ENCODE measurements at regions not wholly inside any gene's neighbourhood (a gene's known extent, or its start where the extent isn't known, plus 50 kb on each side); places are given as distances from the start of the nearest gene placed in this dataset.

DNA sequence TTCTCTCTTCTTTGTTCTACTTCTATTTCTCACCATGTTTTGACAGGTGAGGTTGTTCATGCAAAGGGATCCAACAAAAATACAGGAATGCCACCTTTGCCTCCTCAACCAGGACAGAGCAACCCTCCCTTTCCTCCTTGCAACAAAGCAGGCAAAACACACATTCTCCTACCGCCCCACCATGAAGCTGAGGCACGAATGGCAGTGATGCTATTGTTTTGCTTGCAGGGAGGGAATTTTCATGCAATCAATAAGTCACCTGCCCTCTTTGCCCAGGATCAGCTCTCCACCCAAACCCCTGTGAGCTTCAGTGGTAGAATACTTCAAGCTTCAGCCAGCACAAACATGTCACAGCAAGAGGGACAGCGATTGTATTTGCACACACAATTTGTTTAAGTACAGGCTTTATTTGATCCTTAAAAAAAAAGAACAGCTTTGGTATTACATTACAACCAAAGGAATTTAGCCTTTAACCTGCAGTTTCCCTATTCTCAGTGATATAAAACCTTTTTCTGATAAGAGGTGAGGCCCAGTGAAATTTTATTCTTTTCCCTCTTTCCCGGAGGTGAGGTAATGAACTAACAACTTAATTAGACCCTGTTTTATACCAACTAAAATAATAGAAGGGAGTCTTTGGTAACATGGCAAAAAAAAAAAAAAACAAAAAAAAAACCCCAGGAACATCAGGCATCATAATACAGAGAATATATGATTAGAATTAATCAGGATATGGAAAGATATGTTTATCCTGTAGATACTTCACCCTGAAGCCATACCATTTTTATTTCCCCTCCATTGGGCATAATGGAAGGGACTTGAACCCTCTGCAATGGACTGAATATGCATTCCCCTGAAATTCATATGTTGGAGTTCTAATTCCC lies 87.0 kb upstream of the EEA1 start:
- DNase-seq = no peak

DNA sequence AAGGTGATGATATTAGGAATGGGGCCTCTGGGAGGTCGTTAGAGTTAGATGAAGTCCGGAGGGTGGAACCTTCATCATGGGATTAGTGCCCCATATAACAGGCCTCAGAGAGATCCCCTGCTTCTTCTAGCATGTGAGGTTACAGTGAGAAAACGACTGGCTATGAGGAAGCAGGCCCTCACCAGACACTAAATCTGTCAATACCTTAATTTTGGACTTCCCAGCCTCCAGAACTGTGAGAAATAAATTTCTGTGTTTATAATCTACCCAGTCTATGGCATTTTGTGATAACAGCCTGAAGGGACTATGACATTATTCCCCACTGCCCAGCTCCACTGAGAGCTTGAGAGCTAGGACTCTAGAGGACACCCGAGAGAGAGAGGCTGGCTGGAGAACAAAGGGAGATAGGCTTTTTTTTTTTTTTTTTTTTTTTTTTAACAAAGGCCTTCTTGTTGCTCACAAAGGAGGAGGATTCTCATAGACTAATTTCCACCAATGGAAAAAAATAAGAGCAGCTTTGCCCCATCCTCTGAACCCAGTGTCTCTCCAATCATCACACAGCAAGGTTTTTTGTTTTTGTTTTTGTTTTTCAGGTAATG lies 87.8 kb upstream of the EEA1 start:
- DNase-seq = no peak

DNA sequence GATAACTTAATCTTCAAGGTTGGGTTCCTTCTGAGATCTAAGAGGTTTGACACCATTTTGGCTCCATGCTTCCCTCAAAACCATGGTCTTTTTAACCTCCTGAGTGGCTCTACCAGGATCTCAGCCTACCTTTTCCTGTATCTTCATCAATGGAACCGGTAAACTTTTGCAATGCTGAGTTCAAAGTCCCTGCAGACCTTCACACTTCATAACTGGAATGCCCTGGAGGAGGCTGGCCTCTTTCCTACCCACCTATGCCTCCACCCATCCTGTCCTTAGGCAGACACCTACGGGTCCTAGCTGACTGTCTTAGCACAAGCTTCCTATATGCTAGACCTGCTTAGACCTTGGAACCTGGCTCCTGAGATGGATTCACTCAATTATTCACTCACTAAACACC lies 89.5 kb upstream of the EEA1 start:
- DNase-seq = no peak

DNA sequence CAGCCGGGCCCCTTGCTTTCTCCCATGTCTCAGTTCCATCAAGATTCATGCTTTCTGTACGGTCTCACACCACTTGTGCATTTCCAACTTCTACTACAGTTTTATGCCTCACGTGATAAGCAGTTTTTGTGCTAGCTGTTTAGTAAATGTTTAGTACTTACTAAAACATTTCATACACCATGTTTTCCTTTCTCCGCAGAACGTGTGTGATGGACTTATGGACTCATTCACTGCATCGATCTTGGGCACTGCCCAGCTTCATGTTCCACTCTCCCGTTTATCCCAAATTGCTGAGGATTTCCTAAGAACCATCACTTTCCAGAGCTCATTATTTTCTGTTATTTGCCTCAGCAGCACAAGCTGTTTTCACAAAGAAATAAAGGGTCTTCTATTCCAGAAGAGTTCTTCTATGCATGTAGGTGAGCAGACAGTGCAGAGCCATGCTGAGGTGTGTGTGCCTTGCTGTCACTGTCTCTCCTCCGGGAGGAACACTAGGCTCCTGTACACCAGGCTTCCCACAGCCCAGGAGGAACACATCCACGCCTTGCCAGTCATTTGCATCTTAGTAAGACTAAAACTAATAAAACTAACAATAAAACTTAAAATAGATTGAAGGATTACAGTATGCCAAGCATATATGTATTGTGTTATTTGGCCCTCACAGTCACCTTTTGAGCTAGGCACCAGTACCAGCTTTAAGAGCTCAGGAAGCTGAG lies 90.3 kb upstream of the EEA1 start:
- no peak for DNase-seq

DNA sequence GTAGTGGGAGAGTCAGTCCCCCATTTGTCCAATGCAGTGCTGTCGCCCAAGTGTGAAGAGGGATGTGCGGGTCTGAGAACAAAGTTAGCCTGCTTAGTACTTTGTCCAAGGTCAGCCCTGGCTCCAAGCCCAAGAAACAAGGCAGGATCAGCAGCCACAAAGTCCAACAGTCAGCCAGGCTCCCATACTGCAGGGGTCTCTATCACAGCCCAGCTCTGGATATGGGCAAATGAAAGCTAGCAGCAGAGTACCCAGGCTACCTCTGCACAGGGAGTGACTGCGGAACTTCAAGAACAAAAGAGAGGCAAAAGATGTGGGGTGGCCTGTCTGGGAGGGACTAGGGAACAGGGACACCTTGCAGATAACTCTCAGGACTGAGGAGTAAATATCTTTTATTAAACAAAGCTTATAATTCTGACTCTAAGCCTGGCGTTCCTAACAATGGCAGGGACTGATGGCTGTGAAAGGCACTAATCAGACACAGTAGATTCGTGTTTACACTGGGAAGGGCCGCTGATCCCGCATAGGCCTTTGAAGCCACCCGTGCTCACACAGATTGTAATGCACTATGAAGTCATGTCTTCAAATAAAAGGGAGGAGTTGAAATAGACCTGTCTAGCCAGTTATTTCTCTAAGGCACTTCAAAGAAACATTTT lies 91.0 kb upstream of the EEA1 start:
- DNase-seq = no peak

DNA sequence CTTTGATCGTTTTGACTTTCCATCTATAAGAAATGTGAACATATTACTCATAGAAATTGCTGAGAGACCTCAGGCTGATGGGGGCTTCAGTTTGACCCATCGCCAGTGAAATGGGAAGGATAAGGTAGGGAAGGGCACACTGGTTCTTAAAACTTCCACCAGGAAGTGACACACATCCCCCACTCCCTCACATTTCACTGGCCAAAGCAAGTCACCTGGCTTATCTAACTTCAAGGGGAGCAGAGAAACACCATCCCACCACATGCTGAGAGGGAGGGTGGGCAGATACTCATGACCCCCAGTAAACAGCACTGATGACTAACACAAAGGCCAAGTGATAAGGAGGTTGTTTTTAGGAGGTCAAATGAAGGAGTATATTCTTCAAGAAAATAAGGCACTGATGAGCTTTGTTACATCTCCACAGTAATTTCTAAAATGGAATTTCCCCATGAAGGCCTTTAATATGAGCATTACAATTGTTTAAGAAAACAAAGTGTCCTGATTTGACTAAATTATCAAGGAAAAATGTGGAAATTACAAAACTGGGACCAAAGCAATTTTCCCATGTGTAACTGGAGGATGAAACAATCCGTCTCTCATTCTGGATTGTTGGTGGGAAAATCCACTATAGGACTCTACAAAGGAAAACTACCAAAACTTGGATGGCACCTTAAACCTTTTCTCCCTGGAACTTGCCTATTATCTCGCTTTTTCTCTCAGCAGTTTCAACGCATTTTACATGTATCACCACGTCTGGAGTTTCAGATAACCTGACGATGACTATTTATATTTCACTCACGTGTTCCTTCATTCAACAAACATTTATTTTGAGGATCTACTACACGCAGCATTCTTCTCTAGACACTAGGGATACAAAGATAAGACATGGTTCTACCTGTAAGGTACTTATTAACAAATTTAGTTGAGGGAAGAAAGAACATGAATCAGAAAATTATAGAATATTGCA lies 91.8 kb upstream of the EEA1 start:
- DNase-seq = no peak

DNA sequence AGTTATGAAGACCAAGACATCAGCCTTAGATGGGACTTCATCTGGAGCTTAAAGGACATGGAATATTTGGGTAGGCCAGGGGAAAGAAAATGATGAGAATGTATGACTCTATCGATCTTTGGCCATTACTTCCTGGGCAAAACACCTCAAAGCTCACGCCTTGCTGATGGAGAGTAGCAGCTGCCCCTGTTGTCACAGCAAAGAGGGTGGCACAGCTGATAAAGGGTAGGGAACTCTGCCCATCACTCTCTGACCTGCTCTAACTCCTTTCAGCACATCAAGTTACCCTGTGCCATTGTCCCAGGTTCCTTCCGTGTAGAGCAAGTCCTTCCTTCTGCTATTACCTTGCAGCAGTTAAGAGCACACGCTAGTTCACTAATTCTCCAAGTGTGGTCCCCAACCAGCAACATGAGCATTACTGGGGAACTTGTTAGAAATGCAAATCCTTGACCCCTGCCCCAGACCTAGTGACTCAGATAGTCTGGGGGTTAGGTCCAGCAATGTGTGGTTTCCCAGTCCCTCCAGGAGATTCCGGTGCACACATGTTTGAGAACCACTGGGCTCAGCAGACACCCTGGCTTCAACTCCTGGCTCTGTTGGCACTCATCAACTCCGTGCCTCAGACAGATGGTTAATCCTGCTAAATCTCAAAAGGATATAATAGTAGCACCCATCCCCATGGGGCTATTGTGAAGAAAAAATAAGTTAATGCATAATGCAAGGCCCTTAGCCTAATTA lies 93.7 kb upstream of the EEA1 start:
- no peak for DNase-seq

DNA sequence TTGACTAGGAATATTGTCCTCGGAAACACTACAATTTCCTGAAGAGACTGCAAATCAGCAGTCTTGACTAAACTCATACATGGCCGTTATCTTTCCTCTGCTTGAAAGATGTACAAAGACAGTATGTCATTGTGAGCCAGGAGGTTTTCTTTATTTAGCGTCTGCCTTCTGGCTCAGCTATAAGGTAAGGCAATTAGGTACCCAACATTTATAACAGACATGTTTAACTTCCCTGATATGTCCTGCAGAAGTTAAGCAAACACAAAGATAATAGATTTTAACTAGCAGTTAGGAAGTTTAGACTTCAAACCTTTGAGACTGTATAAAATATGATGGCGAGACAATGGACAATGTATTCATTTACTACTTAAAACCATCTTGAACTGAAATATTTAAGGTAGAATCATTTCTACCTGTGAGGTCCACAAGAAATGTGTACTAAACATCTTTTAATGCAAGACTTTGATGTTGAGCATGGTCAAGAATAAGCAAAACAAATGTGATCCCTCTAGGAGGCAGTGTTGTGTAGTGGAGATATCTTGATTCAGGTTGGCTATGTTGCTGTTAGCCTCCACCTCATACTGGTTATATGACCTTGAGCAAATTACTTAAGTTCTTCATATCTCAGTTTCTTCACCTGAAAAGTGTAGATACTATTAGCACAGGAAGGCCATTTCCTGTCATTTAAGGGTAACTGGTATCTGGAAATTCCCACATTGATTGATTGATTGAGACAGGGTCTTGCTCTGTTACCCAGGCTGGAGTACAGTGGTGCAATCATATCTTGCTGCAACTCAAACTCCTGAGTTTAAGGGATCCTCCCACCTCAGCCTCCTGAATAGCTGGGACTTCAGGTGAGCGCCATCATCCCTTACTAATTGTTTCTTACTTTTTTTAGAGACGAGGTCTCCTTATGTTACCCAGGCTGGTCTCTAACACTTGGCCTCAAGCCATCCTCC lies 96.3 kb upstream of the EEA1 start:
- peak; percentile 20 for DNase-seq

DNA sequence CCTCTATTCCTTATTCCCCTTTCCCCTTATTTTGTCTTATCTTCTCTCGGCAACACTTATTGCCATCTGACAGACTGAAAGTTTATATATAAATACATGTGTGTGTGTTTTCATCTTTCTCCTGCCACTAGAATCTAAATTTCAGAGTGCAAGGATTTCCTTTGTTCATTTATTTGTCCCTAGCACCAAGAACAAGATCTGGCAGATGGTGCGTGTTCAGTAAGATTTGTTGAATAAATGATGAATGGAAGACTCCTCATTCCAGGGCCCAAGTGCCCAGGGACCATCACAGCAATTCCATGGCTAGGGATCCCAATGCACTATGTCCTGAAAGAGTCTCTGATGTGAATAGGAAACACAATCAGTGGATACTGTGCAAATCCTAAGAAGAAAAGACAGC lies 97.9 kb upstream of the EEA1 start:
- DNase-seq = no peak

DNA sequence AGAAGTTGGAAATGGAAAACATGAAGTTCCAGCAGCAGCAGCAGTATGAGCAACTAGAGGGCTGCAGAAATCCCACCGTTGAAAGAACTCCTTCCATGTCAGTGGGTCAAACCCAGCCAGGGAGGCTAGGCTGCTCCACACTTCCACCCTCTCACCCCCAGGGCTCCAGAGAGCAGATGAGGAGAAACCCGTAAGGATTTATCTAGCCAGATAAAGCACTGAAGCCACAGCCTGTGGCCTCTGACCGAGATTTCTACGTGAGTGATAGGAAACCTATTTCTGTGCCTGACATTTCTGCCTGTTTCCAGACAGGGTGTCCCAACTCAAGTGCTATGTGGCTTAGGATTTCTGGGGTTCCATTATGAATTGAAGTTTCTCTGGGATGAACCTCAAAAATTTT lies 100.0 kb upstream of the EEA1 start:
- no peak for DNase-seq

DNA sequence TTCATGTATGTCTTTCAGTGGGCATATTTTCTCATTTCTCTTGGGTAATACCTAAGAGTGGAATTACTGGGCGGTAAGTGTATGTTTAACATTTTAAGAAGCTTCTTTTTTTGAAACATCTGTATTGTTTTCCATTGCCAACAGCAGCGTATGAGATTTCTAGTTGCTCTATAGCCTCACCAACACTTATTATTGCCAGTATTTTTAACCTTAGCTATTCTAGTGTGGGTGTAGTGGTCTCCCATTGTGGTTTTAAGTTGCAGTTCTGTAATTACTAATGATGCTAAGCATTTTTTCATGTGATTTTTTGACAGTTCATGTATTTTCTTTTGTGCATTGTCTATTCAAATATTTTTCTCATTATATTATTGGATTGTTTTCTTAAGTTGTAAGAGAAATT lies 101.9 kb upstream of the EEA1 start:
- DNase-seq = no peak

DNA sequence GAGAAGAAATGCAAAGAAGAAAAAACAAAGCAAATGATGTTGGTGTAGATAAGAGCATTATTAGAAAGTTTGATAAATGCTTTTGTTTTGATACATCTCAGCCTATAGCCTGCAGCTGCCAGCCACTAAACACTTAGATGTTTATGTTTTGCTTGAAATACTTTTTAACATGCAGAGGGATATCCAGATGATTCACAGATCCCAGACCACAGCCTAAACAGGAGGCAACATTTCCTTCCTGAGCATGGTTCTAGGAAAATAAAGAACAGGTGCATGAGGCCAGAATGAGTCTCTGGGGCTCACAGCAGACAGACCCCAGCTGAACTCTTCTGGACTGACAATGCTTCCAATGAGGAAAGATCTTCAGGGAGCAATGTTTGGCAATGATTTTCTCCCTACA lies 103.7 kb upstream of the EEA1 start:
- no peak for DNase-seq

DNA sequence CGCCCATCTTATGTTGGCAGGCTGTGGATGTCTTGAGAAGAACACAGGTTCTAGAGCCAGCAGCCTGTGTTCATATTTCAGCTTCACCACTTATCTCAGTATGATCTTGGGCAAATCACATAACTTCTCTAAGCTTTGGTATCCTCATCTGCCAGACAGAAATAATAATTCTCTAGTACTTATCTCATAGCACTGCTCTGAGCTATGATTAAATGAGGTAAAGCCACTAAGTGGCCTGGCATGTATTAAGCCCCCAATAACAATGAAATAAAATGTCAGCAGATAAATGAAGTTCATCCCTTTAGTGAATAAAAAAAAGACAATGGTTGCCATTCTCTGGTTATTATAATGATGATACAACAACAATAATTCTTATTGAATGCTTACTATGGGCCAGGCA lies 104.9 kb upstream of the EEA1 start:
- DNase-seq = no peak

DNA sequence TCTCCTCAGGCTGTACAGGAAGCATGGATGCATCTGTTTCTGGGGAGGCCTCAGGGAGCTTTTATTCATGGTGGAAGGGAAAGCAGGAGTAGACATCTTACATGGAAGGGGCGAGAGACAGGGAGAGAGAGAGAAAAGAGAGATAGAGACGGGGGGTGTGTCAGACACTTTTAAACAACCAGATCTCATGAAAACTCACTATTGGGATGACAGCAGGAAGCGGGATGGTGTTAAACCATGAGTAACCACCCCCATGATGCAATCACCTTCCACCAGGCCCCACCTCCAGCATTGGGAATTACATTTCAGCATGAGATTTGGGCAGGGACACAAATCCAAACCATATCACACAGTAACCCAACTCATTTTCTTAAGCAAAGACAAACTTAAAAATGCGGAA lies 110.0 kb upstream of the EEA1 start:
- no peak for DNase-seq

DNA sequence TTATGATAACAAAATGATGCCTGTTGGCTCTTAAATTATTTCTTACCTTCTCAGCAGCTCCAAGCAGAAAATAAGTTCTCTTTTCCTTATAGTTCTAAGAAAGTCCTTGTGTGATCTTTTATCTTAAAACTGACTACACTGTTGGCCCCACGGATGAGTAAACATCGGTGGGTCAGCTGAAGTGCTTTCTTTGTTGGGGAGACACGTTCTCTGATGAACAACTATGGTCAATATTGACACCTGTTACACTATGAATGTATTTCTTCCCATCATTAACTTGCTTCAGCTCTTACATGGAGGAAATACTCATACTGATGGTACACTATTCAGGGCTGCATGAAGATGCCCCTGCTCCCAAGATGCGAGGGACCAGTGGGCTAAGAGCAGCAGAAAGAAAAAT lies 110.8 kb upstream of the EEA1 start:
- no peak for DNase-seq

DNA sequence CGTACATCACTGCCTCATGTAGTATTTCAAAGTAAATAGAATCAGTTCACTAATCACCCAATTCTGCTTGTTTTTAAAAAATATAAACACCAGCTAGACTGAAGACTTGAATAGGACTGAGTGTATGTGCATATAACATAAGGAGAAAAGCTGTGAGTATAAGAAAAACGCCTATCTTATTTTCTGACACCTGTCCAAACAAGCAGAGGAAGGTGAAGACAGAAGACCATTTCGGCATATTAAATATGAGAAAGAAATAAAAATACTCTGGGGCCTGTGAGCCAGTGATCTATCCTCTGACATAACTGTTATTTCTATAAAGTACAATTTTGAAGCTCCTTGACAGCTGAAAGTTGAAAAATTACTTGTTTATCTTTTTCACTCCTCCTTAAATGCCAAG lies 111.3 kb upstream of the EEA1 start:
- DNase-seq = no peak

DNA sequence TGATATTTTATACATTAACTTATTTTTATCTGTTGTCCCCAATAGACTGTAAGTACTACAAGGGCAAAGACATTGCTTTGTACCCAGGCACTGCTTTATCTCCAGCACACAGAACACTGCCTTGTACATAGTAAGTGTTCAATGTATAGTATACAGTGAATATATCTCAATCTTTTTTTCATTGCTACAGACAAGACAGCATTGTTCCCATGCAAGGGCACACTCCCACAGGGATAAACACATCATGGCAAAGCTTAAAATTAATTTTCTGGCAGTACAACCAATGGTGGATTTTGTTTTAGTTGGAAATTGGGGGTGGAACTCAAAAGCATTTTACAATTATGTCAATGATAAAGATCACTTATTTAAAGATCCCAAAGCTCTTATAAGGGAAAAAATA lies 112.3 kb upstream of the EEA1 start:
- DNase-seq = no peak

DNA sequence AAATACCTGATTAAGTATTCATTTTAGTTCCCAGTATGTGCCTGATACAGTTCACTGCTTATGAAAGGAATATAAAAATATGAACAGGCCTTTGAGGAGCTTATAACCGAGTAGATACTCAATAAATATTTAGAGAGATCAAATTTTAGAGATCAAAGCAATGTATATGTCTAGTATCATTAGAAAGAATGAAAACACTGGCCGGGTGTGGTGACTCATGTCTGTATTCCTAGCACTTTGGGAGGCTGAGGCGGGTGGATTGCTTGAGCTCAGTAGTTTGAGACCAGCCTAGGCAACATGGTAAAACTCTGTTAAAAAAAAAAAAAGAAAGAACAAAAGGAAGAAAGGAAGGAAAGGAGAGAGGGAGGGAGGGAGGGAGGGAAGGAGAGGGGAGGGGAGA lies 113.2 kb upstream of the EEA1 start:
- DNase-seq = no peak

DNA sequence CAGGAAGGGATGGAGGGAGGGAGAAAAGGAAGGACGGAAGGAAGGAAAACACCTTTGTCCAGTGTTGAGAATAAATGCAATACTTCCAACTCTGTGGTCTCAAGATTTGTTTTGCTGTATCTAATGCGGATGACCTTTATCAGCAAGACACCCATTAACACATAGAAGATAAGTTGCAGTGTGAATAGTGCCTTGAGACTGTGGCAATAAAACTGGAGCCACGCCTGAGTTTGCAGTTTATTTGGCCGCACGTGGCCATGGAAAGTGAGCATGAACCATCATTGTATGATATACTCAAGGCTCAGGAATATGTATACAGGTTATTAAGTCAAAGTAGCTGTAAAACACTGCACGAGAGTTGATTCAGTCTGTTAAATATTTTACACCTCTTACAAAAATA lies 113.6 kb upstream of the EEA1 start:
- DNase-seq = no peak

DNA sequence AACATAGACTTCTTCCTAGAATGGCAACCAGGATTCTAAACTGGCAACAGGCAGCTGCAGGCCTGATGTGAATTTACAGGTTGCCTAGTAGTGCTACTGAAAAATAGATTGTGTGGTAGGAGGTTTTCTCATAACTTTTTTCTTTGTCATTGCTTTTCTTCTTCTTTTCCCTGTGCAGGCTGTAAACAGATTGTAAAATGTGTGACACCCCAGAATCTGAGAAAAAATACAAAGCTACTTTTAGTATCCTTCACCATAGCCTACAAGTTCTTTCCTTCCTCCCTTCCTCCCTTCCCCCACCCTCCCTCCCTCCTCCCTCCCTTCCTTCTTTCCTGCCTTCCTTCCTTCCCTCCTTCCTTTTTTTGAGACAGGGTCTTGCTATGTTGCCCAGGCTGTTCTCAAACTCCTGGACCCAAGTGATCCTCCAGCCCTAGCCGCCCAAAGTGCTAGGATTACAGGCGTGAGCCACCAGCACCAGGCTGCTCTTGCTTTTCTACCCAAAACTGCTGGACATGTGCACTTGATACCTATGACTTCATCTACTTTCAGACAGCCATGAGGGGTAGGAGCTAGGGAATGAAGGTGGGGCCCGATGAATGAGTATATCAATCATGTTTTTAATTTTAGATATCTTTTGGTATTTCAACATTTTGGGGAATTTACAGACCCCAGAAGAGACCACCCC lies 114.2 kb upstream of the EEA1 start:
- no peak for DNase-seq

Measured in NCI-H1436 (cell line).